ENCODE measurements at regions not wholly inside any gene's neighbourhood (a gene's known extent, or its start where the extent isn't known, plus 50 kb on each side); places are given as distances from the start of the nearest gene placed in this dataset.

DNA sequence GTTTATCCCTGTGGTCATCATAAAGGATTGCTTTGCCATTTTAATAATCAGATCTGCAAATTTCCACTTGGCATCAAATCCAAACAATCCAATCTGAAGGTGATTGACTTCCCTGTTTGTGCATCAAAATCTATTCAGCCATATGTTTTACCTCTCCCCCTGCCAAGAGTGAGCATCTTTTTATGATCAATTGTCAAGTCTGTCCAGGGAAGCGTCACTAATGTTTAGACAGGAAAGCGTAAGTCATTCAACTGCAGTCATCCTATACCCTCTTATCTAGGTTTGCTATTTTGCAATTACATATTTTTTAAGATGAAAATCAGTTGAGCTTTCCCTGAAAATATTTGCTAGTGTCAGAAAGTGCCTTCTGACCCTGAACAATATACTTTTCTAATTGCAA lies 1224.1 kb upstream of the SEL1L start:
- no peaks in the 10 kb centered on the region for H4K20me1 ChIP-seq
- H3K27ac ChIP-seq, result no peak overlapping the region
- TF ChIP-seq Cebpa-rat (IDR thresholded peaks at IDR 0.05), result no peak
- H3K36me3 ChIP-seq, result no peaks in the 10 kb centered on the region
- H3K4me2 ChIP-seq, result no peak overlapping the region
- H3K4me3 ChIP-seq, result no peak overlapping the region
- no peaks in the 10 kb centered on the region for H3K4me1 ChIP-seq
- no peaks in the 10 kb centered on the region for H3K27me3 ChIP-seq
- no peak overlapping the region for H3K9ac ChIP-seq
- no peaks in the 10 kb centered on the region for H3K9me3 ChIP-seq (replicated peaks in 1 of 11)

DNA sequence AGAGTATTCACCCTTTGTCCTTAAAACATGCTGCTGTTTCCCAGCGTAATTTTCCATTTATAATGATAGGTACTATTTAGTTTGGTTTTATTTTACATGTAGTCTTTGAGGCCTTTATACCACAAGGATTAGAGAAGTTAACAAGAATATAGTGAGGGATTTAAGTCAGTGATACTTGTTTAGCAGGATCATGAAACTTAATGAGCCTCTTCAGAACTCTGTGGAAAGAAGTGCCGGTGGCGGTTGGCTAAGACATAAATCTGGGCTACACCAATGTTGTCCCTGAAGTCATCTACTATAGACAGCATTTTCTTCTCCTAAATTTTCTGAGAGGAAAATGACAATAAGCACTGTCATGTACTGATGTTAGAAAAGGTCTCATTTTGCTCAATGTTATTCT lies 1226.0 kb upstream of the SEL1L start:
- no peak overlapping the region for H3K27ac ChIP-seq
- H3K9ac ChIP-seq, result no peak overlapping the region
- H3K36me3 ChIP-seq, result no peaks in the 10 kb centered on the region
- no peaks in the 10 kb centered on the region for H4K20me1 ChIP-seq
- no peak for TF ChIP-seq Cebpa-rat (IDR thresholded peaks at IDR 0.05)
- H3K27me3 ChIP-seq, result no peaks in the 10 kb centered on the region
- no peaks in the 10 kb centered on the region for H3K4me1 ChIP-seq
- no peak overlapping the region for H3K4me2 ChIP-seq
- H3K9me3 ChIP-seq (replicated peaks in 1 of 11), result no peaks in the 10 kb centered on the region
- H3K4me3 ChIP-seq, result no peak overlapping the region

DNA sequence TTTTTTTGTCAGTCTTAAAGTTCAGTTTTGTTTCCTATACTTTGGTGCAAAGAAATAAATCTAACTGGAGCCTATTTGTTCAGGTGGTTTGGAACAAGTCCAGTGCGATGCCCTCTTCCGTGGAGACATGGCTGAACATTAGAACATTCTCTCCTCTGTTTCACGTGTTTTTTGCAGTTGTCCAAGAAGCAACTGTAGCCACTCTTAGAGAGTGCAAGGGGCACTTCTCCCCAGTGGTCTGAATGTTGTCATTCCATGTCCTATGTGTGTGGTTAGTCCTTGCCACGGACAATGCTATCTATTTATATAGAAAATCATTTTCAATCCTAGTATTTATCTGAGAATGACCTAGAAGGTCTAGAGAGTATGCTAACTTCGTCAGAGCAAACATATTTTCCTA lies 1232.5 kb upstream of the SEL1L start:
- Histone ChIP-seq H3K36me3 (no peaks in the 10 kb centered on the region), H4K20me1 (no peaks in the 10 kb centered on the region), H3K4me2 (no peak overlapping the region), H3K27ac (no peak overlapping the region), H3K4me1 (no peaks in the 10 kb centered on the region), H3K9me3 (replicated peaks in 1 of 11) (no peaks in the 10 kb centered on the region), H3K9ac (no peak overlapping the region), H3K27me3 (no peaks in the 10 kb centered on the region), H3K4me3 (no peak overlapping the region)
- TF ChIP-seq Cebpa-rat (IDR thresholded peaks at IDR 0.05), result no peak

DNA sequence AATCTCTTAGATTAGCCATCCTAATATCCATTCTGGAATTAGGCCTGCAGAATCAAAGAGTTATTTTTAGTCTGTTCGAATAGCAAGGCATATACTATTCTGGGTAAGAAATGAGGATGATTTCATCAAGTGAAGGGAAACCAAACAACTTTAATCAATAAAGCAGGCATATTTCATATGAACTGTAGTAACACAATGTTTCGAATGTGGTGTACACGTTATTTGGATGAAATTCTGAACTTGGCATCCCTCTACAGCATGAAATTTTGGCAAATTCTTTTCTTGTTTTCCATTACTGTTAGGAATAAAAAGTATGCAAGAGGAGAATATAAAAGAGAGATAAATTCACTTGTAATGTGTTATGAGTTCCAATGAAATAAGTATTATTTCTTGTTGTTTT lies 1233.3 kb upstream of the SEL1L start:
- TF ChIP-seq Cebpa-rat (IDR thresholded peaks at IDR 0.05), result no peak
- H3K4me2 ChIP-seq, result no peak overlapping the region
- H3K4me3 ChIP-seq, result no peak overlapping the region
- H3K9me3 ChIP-seq (replicated peaks in 1 of 11), result no peaks in the 10 kb centered on the region
- H4K20me1 ChIP-seq, result no peaks in the 10 kb centered on the region
- H3K36me3 ChIP-seq, result no peaks in the 10 kb centered on the region
- no peaks in the 10 kb centered on the region for H3K27me3 ChIP-seq
- H3K4me1 ChIP-seq, result no peaks in the 10 kb centered on the region
- no peak overlapping the region for H3K27ac ChIP-seq
- no peak overlapping the region for H3K9ac ChIP-seq

DNA sequence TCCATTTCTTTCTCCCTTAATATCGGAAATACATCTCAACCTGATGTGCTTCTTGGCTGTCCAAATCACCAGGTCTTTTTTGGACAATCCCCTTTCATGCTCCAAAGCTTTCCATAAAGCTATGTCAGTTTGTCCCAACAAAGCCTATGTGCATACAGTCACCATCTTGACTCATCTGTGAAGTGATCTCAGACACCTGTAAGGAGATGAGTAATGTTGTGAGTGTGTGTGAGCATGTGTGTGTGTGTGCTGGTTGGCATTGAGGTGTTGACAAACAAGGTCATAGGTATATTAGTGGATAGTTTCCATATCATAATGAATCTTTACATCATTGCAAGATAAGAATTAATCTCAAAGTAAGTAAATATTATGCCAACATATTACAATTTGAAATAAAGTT lies 1243.3 kb upstream of the SEL1L start:
- H3K4me3 ChIP-seq, result no peak overlapping the region
- H3K9ac ChIP-seq, result no peak overlapping the region
- H3K36me3 ChIP-seq, result no peaks in the 10 kb centered on the region
- no peak for TF ChIP-seq Cebpa-rat (IDR thresholded peaks at IDR 0.05)
- H3K4me1 ChIP-seq, result no peaks in the 10 kb centered on the region
- H3K27me3 ChIP-seq, result no peaks in the 10 kb centered on the region
- H3K9me3 ChIP-seq (replicated peaks in 1 of 11), result no peaks in the 10 kb centered on the region
- H3K27ac ChIP-seq, result no peak overlapping the region
- no peak overlapping the region for H3K4me2 ChIP-seq
- H4K20me1 ChIP-seq, result no peaks in the 10 kb centered on the region

DNA sequence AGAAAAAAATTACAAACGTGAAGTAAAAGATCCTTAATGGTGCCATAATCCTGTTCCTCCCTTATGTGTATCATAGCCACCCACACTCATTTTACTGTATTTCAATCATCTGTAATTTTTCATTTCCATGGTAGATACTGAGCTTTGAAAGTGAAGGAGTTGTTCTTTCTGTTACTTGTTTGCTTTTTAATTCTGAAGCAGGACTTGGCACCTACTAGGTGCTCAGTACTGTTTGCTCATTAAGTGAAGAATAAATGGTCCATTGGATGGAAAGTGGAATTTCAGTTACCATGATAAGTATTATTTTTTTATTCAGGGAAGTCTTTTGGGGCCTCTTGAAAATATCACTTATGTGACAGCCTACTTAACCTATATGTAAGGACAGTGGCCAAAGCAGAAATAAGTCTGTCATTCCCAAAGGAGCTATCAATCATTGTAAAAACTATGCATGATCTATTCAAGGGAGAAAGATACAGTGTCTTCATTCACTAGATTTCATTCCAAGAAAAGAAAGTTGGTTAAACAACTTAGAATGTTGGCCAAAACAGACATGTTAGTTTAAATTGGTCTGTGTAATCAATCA lies 1244.4 kb upstream of the SEL1L start:
- no peak for TF ChIP-seq Cebpa-rat (IDR thresholded peaks at IDR 0.05)
- Histone ChIP-seq H3K36me3 (no peaks in the 10 kb centered on the region), H3K4me2 (no peak overlapping the region), H3K9me3 (replicated peaks in 1 of 11) (no peaks in the 10 kb centered on the region), H3K27me3 (no peaks in the 10 kb centered on the region), H4K20me1 (no peaks in the 10 kb centered on the region), H3K9ac (no peak overlapping the region), H3K27ac (no peak overlapping the region), H3K4me3 (no peak overlapping the region), H3K4me1 (no peaks in the 10 kb centered on the region)

DNA sequence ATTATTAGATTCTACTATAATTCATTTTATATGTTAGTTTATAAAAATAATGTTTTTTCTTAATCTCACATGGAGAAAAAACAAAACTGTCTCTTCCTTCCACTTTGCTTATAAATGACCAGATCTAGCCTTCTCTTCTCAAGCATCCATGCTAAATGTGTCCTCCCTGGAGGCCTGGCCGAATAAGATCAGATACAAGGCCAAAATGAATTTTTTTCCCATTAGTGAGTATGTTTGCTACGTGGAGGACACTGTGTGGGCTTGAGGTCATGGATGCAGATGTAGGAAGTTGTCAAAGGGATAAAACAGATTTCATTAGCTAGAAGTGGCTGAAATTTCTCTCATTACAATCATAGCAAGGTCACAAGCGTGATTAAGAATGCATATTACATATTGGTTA lies 1244.9 kb upstream of the SEL1L start:
- no peaks in the 10 kb centered on the region for H3K4me1 ChIP-seq
- H3K36me3 ChIP-seq, result no peaks in the 10 kb centered on the region
- no peak overlapping the region for H3K9ac ChIP-seq
- no peaks in the 10 kb centered on the region for H4K20me1 ChIP-seq
- H3K27ac ChIP-seq, result no peak overlapping the region
- H3K4me2 ChIP-seq, result no peak overlapping the region
- H3K4me3 ChIP-seq, result no peak overlapping the region
- TF ChIP-seq Cebpa-rat (IDR thresholded peaks at IDR 0.05), result no peak
- H3K9me3 ChIP-seq (replicated peaks in 1 of 11), result no peaks in the 10 kb centered on the region
- H3K27me3 ChIP-seq, result no peaks in the 10 kb centered on the region

DNA sequence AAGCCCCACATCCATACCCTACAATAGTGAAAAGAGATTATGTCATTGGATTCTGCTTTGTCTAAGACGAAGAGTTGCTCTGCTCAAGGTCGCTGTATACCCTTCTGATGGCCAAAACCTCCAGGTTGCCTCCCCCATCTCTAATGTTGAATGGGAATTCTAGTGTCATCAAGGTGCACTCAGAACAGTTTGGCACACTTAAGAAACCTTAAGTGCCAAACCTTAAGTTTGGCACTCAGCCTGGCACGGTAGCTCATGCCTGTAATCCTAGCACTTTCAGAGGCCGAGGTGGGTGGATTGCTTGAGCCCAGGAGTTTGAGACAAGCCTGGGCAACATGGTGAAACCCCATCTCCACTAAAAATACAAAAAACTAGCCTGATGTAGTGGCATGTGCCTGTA lies 1245.6 kb upstream of the SEL1L start:
- Histone ChIP-seq H3K36me3 (no peaks in the 10 kb centered on the region), H3K9me3 (replicated peaks in 1 of 11) (no peaks in the 10 kb centered on the region), H3K4me1 (no peaks in the 10 kb centered on the region), H3K4me3 (no peak overlapping the region), H3K27ac (no peak overlapping the region), H3K4me2 (no peak overlapping the region), H3K27me3 (no peaks in the 10 kb centered on the region), H4K20me1 (no peaks in the 10 kb centered on the region), H3K9ac (no peak overlapping the region)
- TF ChIP-seq Cebpa-rat (IDR thresholded peaks at IDR 0.05), result no peak

DNA sequence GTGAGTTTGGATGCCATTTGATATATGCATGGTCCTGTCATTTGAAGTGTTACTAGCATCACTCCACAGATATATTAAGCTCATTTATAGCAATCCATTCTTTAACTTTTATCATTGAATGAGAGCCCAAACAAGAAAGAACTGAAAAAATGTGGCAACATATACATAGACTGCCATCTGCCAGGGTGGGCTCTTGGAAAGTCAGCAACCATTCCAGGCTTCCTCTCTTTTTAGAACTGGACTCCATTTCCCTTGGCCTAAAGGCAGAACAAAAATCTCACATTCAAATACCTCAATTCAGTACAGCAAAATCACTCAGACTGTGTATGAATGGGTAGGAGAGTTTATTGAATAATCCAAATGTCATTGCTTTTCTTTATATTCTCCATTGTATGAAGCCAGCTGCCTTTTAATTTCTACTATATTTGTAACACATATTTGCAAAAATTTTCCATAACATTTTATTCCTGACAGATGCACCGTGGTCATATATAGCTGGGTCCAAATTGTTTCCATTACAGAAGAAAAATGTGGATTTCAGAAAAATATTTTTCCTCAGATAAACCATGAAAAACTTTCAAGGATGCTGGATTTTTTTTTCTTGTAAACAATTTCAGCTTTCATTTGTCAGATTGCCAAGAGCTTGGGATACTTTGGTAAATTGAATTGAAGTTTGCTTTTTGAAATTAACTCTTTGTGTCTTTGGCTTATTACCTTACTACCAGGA lies 1252.3 kb upstream of the SEL1L start:
- Histone ChIP-seq H3K9me3 (replicated peaks in 1 of 11) (no peaks in the 10 kb centered on the region), H4K20me1 (no peaks in the 10 kb centered on the region), H3K27me3 (no peaks in the 10 kb centered on the region), H3K4me3 (no peak overlapping the region), H3K4me2 (no peak overlapping the region), H3K36me3 (no peaks in the 10 kb centered on the region), H3K27ac (no peak overlapping the region), H3K4me1 (no peaks in the 10 kb centered on the region), H3K9ac (no peak overlapping the region)
- no peak for TF ChIP-seq Cebpa-rat (IDR thresholded peaks at IDR 0.05)

- Histone ChIP-seq H3K9me3 (replicated peaks in 1 of 11) (no peaks in the 10 kb centered on the region), H3K4me3 (no peak overlapping the region), H3K4me2 (no peak overlapping the region), H3K36me3 (no peaks in the 10 kb centered on the region), H3K9ac (no peak overlapping the region), H4K20me1 (no peaks in the 10 kb centered on the region), H3K27me3 (no peaks in the 10 kb centered on the region), H3K27ac (no peak overlapping the region), H3K4me1 (no peaks in the 10 kb centered on the region)
- no peak for TF ChIP-seq Cebpa-rat (IDR thresholded peaks at IDR 0.05)
Measured at GRCh38 chr14:82786483-82786880, 1252.8 kb upstream of the SEL1L start.

Data from BLaER1 treated with 17β-estradiol and CSF1 and Interleukin-3, amounts not matched to agents 10 nM and 100 nM (cell line).